Right ventricle myocardium superior (tissue), 1 donor: ENCODE measurements at regions not wholly inside any gene's neighbourhood (a gene's known extent, or its start where the extent isn't known, plus 50 kb on each side); places are given as distances from the start of the nearest gene placed in this dataset.

Experiments
- ATAC-seq: fragments of 200-7000 bp; cut with Tn5 transposase; one replicate; pipeline ENCODE4 v1.9.1; 2020; ENCODE audit warnings: mild to moderate bottlenecking; ENCODE audit not compliant: poor library complexity
- DNase-seq: peaks from one replicate; pipeline ENCODE4 v3.0.0-alpha.2; 2020
- intact Hi-C: fragments of 100-400 bp; cut with DNase I; formaldehyde crosslinking; loops from one replicate; pipeline ENCODE4 v1.11.2; 2022
- donor health status: DM: no; HTN: yes; CAD: no; lungs with severe emphysema.

DNA sequence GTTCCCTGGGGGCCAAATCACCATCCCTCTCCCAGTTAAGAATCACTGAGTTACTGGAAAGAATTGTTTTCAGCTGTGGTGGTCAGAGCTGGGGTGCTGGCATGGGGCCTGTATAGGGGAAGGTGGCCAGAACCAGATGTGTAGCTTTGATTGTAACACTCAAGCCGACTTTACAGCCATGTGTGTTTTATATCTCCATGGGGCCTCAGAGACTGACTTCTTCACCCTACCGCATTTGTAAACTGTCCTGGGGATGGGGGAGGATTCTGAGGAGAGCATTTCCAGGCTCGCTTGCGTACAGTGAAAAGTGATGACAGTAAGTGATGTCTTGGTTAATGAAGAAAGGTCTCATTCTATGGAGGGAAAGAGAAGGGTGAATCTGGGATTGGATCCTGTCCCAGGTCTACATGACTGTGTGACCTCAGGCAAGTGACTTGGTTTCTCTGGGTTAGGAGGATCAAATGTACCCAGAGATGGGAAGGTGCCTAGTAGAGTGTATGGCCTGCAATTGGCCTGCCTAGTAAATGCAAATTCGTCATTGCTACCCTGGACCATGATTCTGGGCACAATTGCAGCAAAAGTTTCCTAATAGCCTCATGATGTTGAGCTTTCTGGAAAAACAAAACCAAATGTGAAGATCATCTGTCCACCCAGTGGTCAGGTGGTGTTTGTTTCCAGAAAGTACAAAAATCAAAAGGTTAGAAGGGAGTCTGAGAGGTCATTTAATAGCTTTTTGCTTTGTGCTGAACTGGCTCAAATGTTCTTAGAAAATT is 49.7 kb upstream of the RCC2 start:
- intact Hi-C loops, result loop anchor here (5.0 kb wide), 1 partner anchor 67 kb away; no protein-coding TSS in a partner anchor
- DNase-seq (no peak), ATAC-seq (no peak)
